ENCODE measurements at regions not wholly inside any gene's neighbourhood (a gene's known extent, or its start where the extent isn't known, plus 50 kb on each side); places are given as distances from the start of the nearest gene placed in this dataset.

DNA sequence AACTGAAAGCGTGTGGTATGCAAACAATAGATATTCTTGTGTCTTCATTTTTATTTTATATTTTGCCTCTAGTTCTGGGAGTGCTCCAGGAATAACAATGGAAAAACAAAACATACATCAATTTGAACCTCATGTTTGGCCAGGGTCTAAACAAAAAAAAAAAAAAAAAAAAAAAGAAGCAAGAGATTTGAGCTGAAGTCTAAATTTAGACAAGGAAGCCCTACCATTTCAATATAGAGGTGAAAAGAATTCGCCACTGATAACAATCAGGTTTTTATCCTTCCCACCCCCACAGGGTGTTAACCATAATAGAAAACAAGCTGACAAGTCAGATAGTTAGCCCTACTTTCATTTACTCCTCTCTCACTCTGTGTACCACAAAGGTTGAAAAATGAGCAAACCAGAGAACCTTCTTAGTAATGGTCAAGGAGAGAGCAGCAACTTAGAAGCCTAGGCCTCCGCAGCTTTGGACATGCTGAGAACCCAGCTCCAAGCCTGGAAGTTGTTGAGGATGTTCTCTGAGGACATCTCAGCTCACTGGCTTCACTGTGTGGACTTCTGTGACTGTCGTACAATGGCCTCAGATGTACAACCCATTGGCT is 118.2 kb upstream of the HMHB1 start:
- Mint-ChIP-seq H3K9me3 (peaks cover 8% of the 10 kb centered on the region), H3K4me3 (no peak overlapping the region), H3K4me1 (ENCODE audit: unreplicated experiment) (no peaks in the 10 kb centered on the region), H3K36me3 (peaks cover 3% of the 10 kb centered on the region), H3K27me3 (no peaks in the 10 kb centered on the region), H3K27ac (no peak overlapping the region)
- DNase-seq (ENCODE audit: extremely low spot score, unreplicated experiment) = no peak
- TF ChIP-seq, protein P1, sequence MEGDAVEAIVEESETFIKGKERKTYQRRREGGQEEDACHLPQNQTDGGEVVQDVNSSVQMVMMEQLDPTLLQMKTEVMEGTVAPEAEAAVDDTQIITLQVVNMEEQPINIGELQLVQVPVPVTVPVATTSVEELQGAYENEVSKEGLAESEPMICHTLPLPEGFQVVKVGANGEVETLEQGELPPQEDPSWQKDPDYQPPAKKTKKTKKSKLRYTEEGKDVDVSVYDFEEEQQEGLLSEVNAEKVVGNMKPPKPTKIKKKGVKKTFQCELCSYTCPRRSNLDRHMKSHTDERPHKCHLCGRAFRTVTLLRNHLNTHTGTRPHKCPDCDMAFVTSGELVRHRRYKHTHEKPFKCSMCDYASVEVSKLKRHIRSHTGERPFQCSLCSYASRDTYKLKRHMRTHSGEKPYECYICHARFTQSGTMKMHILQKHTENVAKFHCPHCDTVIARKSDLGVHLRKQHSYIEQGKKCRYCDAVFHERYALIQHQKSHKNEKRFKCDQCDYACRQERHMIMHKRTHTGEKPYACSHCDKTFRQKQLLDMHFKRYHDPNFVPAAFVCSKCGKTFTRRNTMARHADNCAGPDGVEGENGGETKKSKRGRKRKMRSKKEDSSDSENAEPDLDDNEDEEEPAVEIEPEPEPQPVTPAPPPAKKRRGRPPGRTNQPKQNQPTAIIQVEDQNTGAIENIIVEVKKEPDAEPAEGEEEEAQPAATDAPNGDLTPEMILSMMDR (conservative IDR thresholded peaks at IDR 0.05) = no peak

DNA sequence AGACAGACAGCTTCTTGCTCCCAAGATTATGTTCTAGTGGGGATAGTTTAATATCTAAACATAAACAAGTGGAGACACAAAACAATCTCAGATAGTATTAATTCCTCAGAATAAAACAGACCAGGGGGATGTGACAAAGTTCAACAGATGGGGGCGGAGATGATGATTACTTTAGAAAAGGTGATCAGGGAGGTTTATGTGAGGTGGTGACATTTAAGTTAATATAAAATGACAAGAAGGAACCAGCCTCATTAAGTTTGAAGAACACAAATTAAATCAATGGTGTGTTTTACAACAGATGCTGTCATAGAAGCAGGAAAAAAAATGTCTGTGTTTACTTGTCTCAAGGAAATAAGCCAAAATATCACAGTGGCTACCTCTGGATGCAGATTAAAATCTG is 119.6 kb upstream of the HMHB1 start:
- Mint-ChIP-seq H3K27ac (no peak overlapping the region), H3K4me1 (ENCODE audit: unreplicated experiment) (no peaks in the 10 kb centered on the region), H3K36me3 (peaks cover 3% of the 10 kb centered on the region), H3K27me3 (no peaks in the 10 kb centered on the region), H3K9me3 (peaks cover 8% of the 10 kb centered on the region), H3K4me3 (no peak overlapping the region)
- TF ChIP-seq, protein P1 (conservative IDR thresholded peaks at IDR 0.05) = no peak
- no peak for DNase-seq (ENCODE audit: extremely low spot score, unreplicated experiment)

- Mint-ChIP-seq H3K36me3 (peaks cover 3% of the 10 kb centered on the region), H3K4me1 (ENCODE audit: unreplicated experiment) (no peaks in the 10 kb centered on the region), H3K4me3 (no peak overlapping the region), H3K27ac (no peak overlapping the region), H3K9me3 (peaks cover 8% of the 10 kb centered on the region), H3K27me3 (no peaks in the 10 kb centered on the region)
- DNase-seq (ENCODE audit: extremely low spot score, unreplicated experiment) = no peak
- TF ChIP-seq, protein P1 (conservative IDR thresholded peaks at IDR 0.05) = no peak
Observed at GRCh38 chr5:143691945-143692290, 120.0 kb upstream of the HMHB1 start.

- H3K4me3 Mint-ChIP-seq = no peak overlapping the region
- TF ChIP-seq, protein P1 (conservative IDR thresholded peaks at IDR 0.05) = no peak
- no peak for DNase-seq (ENCODE audit: extremely low spot score, unreplicated experiment)
- no peak overlapping the region for H3K27ac Mint-ChIP-seq
- H3K4me1 Mint-ChIP-seq (ENCODE audit: unreplicated experiment) = no peaks in the 10 kb centered on the region
- peaks cover 8% of the 10 kb centered on the region for H3K9me3 Mint-ChIP-seq
- peaks cover 3% of the 10 kb centered on the region for H3K36me3 Mint-ChIP-seq
- H3K27me3 Mint-ChIP-seq = no peaks in the 10 kb centered on the region
Observed at GRCh38 chr5:143691287-143691944, 120.5 kb upstream of the HMHB1 start.

DNA sequence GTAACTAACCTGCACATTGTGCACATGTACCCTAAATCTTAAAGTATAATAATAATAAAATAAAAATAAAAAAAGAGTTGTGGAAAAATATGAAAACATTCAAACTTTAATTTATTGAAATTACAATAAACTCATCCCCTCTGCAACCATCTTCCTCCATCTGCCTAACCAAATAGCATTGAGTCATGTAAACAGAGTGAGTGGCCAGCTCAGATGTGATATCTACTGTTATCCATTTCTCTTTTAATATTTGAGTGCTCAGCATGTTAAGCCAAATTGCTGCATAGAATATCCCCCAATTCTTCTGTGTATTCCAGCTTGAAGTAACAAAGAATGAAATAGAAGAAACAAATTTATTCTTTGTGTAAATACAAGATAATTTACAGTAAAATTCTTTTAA is 124.4 kb upstream of the HMHB1 start:
- Mint-ChIP-seq H3K27me3 (no peaks in the 10 kb centered on the region), H3K9me3 (peaks cover 8% of the 10 kb centered on the region), H3K36me3 (peaks cover 3% of the 10 kb centered on the region), H3K4me3 (no peak overlapping the region), H3K4me1 (ENCODE audit: unreplicated experiment) (peaks cover 10% of the 10 kb centered on the region), H3K27ac (no peak overlapping the region)
- TF ChIP-seq, protein P1 (conservative IDR thresholded peaks at IDR 0.05) = no peak
- no peak for DNase-seq (ENCODE audit: extremely low spot score, unreplicated experiment)

All from type B pancreatic cell (in vitro differentiated cells).